ENCODE measurements at regions not wholly inside any gene's neighbourhood (a gene's known extent, or its start where the extent isn't known, plus 50 kb on each side); places are given as distances from the start of the nearest gene placed in this dataset.

- DNase-seq (ENCODE audit: low read depth in 4 of 4, low spot score in 1 of 4): no peak
Measured at GRCh38 chr9:80937645-80938044, 751.7 kb downstream of the TLE1 start.

DNA sequence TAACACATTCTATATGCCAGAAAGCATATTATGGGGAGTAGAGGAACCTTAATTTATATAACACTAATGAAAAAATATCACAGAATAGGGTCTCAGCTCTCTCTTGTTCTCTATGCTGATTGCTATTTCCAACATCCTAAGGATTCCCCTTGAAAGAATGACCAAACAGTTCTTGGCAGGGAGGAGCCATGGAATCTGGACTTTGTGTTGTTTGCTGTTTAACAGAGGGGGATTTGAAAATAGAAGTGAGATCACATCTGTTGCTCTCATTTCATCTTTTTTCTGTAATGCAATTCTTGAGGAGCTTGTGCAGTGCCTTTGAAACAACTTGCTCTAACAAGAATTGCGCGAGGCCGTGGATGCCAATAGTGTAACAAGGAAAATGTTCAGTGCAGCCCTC lies 755.3 kb downstream of the TLE1 start:
- DNase-seq (ENCODE audit: low read depth in 4 of 4, low spot score in 1 of 4): no peak

- no peak for DNase-seq (ENCODE audit: low read depth in 4 of 4, low spot score in 1 of 4)
Measured at GRCh38 chr9:80932947-80933780, 756.2 kb downstream of the TLE1 start.

GRCh38 chr9:80932181-80932580 lies 757.2 kb downstream of the TLE1 start:
- DNase-seq (ENCODE audit: low read depth in 4 of 4, low spot score in 1 of 4): no peak

DNA sequence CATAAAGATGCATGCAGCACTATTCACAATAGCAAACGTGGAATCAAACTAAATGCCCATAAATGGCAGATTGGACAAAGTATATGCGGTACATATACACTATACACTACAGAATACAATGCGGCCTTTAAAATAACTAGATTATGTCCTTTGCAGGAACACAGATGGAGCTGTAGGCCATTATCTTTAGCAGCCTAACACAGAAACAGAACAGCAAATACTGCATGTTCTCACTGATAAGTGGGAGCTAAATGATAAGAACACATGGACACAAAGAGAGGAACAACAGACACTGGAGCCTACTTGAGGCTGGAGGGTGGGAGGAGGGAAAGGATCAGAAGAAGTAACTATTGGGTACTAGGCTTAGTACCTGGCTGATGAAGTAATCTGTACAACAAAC lies 758.2 kb downstream of the TLE1 start:
- no peak for DNase-seq (ENCODE audit: low read depth in 4 of 4, low spot score in 1 of 4)

DNA sequence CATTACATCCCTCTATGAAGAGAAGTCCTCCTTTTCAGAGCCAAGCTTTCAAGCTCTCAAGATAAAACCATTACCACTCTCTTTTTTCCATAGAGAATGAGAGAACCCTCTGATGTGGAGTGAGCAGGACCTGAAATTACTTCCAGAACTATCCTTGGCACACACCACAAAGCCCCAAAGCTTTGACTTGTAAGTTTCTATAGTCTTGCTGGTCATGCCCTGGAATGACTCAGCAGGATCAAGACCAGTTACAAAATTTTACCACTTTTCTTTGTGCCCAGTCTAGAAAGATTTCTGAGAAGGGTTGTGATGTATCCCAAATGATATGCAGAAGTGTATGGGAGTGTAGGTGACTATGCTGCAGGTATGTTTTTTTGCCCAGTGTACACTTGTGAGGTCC lies 760.6 kb downstream of the TLE1 start:
- DNase-seq (ENCODE audit: low read depth in 4 of 4, low spot score in 1 of 4): no peak

- DNase-seq (ENCODE audit: low read depth in 4 of 4, low spot score in 1 of 4): no peak
Measured at GRCh38 chr9:80926611-80927010, 762.7 kb downstream of the TLE1 start.

DNA sequence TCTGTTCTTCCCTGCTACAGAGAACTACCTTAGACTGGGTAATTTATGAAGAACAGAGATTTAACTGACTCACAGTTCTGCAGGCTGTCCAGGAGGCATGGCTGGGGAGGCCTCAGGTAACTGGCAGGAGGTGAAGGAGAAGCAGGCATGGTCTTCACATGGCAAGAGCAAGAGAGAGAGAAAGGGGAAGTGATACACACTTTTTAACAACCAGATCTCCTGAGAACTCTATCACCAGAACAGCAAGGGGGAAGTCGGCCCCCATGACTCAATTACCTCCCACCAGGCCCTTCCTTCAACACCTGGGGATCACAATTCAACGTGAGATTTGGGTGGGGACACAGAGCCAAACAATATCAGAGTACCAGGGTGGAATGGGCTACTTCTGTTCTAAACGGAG lies 766.8 kb downstream of the TLE1 start:
- DNase-seq (ENCODE audit: low read depth in 4 of 4, low spot score in 1 of 4): no peak

- no peak for DNase-seq (ENCODE audit: low read depth in 4 of 4, low spot score in 1 of 4)
Measured at GRCh38 chr9:80906728-80907127, 782.6 kb downstream of the TLE1 start.

GRCh38 chr9:80899208-80899607 lies 790.1 kb downstream of the TLE1 start:
- DNase-seq (ENCODE audit: low read depth in 4 of 4, low spot score in 1 of 4): no peak

- DNase-seq (ENCODE audit: low read depth in 4 of 4, low spot score in 1 of 4): no peak
Measured at GRCh38 chr9:80893190-80893589, 796.2 kb downstream of the TLE1 start.

DNA sequence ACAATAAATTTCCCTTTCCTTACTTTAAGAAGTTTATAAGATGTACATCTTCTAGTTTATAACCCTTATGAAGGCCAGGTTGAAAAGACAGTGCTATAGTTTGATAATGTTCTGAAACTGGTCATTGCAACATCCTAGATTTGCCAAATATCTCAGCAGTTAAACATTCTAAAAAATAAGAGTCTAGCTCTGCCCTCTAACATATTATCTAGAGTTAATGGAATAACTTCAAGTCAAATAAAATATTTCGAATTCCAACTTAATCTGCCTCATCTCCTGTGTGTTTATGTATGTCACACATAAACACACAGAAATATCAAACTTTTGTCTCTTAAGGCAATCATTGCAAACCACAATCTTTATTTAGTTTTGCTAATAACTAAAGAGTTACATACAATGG lies 796.6 kb downstream of the TLE1 start:
- DNase-seq (ENCODE audit: low read depth in 4 of 4, low spot score in 1 of 4): no peak

- DNase-seq (ENCODE audit: low read depth in 4 of 4, low spot score in 1 of 4): no peak
Measured at GRCh38 chr9:80890124-80890523, 799.2 kb downstream of the TLE1 start.

DNA sequence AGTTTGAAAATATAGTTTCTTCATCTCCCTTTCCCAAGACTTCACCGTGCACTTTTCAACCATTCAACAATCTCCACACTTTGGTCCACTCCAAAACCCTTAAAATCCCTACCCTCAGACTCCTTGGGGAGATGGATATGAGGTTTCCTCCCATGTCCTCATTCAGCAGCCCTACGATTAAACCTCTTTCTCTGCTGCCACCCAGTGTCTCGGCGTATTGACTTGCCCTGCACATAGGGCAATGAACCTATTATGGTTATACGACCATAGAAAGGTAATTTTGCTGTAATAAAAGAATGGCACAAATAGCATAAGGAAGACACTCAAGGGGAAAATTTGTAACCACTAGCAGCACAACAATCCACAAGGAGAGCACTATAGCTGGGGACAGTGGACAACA lies 803.5 kb downstream of the TLE1 start:
- no peak for DNase-seq (ENCODE audit: low read depth in 4 of 4, low spot score in 1 of 4)

DNA sequence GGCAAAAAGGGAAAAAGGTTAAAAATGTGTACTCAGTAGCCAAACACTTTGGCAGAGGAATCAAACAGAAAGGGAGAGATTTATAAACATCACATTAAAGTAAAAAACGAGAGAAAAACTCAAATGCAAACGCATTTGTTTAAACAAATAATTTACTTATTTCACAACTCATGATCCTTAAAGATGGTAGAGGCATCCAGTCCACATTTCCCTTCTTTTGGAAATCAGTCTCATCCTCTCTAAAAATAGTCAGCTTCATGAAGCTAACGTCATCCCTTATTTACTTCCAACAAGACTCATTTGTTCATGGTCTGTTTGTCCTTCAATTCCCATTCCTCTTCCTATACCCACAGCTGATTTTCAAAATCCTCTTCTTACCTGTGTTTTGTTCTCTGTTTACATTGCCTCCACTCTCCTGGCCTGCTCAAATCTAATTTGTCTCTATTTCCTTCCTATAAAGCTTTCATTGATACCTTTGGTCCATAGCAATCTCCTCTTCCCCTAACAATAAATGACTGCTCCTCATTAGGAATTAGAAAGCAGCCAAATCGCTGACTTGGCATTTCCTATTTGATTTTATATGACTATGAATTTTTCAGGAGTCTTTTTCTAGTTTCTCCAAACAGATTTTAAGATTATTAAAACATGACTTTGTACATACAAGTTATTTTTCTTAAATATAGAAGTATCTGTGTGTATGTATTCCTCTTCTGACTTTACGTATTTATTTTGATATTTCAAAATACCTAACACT lies 805.3 kb downstream of the TLE1 start:
- no peak for DNase-seq (ENCODE audit: low read depth in 4 of 4, low spot score in 1 of 4)

DNA sequence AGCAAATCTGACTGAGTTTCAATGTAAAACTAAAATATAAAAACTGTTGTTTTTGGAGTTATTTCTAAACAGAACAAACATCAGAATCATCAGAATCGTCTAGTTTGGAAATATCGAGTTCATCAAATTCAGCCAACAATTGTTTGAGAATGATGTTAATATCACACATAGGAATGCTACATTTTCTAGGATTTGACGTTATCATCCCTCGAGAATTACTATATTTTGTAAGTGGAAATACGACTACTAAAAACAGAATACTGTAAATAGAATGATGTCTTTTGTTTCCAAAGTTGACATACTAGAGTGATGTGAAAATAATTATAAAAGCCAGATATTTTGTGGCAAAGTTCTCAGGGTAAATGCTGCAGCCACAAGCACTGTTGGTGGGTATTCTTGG lies 805.9 kb downstream of the TLE1 start:
- no peak for DNase-seq (ENCODE audit: low read depth in 4 of 4, low spot score in 1 of 4)

DNA sequence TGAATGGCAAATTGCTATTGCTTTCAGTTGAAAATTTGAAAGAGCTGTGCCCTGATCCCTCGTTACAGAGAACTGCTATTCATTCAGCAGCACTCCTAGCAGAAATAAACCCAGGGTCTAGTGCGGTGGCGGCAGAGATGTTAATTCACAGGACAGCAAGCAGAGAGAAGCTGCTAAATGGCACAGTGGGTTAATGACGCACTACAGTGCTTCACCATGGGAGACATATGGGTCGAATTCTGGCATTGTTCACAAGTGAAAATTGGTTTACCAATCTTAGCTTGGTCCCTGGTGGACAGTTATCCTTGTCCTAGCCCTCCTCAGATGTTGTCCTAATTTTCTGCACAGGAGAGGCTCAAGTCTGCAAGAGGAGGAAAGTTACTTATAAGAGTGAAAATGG lies 807.4 kb downstream of the TLE1 start:
- DNase-seq (ENCODE audit: low read depth in 4 of 4, low spot score in 1 of 4): no peak

DNA sequence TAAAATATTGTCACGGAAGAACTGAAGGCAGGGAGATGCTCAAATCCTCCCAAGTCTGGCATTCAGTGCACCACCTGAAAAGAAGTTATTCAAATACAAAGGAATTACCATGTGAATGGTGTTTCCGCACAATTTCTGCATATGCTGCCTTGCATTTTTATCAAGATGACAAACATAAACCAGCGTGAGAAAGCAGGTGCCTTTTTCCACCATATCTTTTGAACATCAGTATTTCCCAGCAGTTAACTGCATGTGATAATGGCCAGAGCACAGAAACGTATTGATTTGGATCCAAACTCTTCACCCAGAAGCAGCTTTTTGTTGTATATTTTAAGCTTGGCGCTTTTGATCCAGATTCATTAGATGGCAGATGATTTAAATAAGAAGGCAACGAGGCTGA lies 808.0 kb downstream of the TLE1 start:
- no peak for DNase-seq (ENCODE audit: low read depth in 4 of 4, low spot score in 1 of 4)

DNA sequence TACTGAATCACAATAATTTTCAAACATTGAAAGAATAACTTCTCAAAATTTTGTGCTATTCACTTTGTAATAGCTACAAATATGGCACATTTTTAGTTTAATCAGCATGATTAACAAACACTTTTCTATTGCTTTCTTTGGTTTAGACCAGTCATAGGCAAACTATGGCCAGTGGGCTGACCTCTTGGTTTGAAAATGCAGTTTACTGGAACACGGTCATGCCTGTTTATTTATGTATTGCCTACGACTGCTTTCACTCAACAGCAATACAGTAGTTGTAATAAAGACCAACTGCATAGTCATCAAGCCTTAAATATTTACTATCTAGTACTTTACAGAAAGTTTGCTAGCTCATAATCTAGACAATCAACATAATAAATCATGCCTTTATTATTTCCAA lies 810.8 kb downstream of the TLE1 start:
- DNase-seq (ENCODE audit: low read depth in 4 of 4, low spot score in 1 of 4): no peak

- DNase-seq (ENCODE audit: low read depth in 4 of 4, low spot score in 1 of 4): no peak
Measured at GRCh38 chr9:80875947-80876346, 813.4 kb downstream of the TLE1 start.

GRCh38 chr9:80874276-80874675 lies 815.1 kb downstream of the TLE1 start:
- DNase-seq (ENCODE audit: low read depth in 4 of 4, low spot score in 1 of 4): no peak

DNA sequence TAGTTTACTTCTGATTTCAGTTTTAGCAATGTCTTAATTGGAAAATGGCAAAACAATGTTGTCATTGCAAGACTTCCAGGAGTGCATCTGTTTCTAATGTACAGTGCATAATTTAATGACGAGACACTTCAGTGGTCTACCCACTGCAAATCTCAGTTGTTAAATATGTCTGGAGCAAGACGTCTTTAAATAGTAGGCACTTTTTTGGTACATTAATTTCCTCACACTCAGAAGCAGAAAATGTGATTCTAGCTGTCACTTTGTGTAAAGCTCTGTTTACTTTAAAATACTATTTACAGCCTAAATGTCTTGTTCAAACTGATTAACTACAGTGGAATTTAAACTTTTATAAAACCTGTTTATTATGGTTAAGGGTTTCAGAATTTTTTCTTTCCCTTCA lies 815.5 kb downstream of the TLE1 start:
- DNase-seq (ENCODE audit: low read depth in 4 of 4, low spot score in 1 of 4): no peak

DNA sequence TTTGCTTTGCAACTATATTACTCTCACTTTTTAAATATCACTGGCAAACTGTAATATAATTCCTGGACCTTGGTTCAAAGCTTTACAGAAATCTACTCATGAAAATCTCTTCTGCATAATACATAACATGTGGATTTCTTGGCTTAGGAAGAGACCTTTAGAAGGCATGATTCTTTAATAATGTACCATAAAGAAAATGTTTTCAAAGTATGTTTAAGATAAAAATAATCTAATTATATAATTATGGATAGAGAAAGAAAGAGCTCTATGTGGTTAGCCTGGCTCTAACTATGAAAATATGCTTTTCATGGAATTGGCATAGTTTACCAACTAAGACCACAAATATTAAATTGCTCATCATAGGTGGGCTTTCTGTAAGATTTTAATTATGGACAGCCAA lies 817.8 kb downstream of the TLE1 start:
- DNase-seq (ENCODE audit: low read depth in 4 of 4, low spot score in 1 of 4): no peak
